MM.1S (cell line): ENCODE measurements at regions not wholly inside any gene's neighbourhood (a gene's known extent, or its start where the extent isn't known, plus 50 kb on each side); places are given as distances from the start of the nearest gene placed in this dataset.

Source experiments
- CTCF ChIP-seq: fragments of 300-600 bp; sonication (generic); IDR thresholded peaks from 2 replicates; pipeline ENCODE4 v1.5.1; 2016; ENCODE audit warnings: antibody characterized with exemption, low read length, mixed read lengths
- EZH2 ChIP-seq: fragments of 300-600 bp; sonication (generic); optimal IDR thresholded peaks from 2 replicates; pipeline ENCODE3; 2017; ENCODE audit warnings: low read depth, mild to moderate bottlenecking, antibody characterized with exemption, low read length, mixed read lengths

- TF ChIP-seq EZH2 (no peak), CTCF (no peak)
These were observed 295.4 kb upstream of the SATB1 start for GRCh38 chr3:18720543-18720942.
